NCI-H2107 (cell line): ENCODE measurements at regions not wholly inside any gene's neighbourhood (a gene's known extent, or its start where the extent isn't known, plus 50 kb on each side); places are given as distances from the start of the nearest gene placed in this dataset.
A peak's percentile ranks its signal among the peaks of the same experiment; 100 is the strongest.

ENCODE experiments used
- DNase-seq: peaks from one replicate; lab custom pipeline; 2025; lab: John Stamatoyannopoulos, UW

- DNase-seq: no peak
Observed at GRCh38 chr1:216983823-216984222, 260.6 kb upstream of the ESRRG start.

- no peak for DNase-seq
Observed at GRCh38 chr1:216961516-216961915, 238.3 kb upstream of the ESRRG start.

DNA sequence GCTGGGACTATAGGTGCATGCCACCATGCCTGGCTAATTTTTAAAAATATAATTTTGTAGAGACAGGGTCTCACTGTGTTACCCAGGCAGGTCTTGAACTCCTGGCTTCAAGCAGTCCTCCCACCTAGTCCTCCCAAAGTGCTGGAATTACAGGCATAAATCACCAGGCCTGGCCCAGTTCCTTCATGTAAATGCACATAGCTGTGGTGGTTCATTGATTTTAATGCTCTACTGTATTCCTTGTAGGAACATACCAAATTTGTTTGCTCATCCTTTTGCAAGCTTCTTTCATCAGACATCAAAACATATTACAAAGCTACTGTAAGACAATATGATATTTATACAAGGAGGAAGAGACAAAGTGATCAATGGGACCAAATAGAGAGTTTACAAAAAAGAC is 237.5 kb upstream of the ESRRG start:
- DNase-seq: no peak

- no peak for DNase-seq
Observed at GRCh38 chr1:216958569-216958968, 235.3 kb upstream of the ESRRG start.

GRCh38 chr1:216953495-216953894 is 230.3 kb upstream of the ESRRG start:
- DNase-seq: no peak

DNA sequence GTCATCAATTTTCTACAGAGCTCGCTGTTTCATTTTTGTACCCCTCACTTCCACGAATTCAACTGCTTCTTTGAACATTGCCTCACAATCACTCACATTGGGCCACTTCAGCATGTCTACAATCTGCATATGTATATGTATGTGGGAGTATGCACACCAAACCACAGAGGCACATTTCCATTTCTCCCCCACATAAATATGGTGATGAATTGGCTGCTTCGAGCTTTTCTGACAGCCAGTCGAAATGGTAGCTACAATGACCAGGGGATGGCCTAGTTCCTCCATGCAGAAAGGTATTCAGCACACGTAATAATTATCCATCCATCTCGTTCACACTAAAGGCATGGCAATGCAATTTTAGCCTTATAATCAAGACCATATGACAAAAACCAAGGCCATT is 229.6 kb upstream of the ESRRG start:
- no peak for DNase-seq

DNA sequence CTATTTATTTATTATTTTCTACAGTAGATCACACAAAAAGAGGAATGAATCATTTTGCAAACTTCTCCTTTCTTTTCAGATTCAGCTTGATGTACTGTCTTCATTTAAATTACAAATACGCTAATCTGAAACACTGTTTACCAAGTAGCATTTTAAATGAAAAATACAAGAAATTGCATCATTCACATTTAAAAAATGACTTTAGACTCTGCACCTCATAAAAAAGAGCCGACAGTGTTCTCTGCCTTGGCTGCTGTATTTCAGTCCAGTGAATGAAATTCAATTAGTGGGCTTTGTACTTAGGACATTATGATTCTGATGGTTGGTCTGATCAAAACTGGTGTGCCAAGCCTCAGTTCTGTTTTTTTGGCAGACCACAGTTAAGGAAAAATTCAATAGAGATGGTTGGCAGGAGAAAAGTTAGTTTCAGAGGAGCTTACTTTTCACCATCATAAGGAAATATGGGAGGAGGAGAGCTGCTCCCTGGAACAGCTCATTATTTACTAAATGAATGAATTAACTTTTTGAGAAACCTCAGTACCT is 222.4 kb upstream of the ESRRG start:
- DNase-seq: no peak

- no peak for DNase-seq
Observed at GRCh38 chr1:216944864-216945510, 221.8 kb upstream of the ESRRG start.

- no peak for DNase-seq
Observed at GRCh38 chr1:216937491-216937890, 214.3 kb upstream of the ESRRG start.

DNA sequence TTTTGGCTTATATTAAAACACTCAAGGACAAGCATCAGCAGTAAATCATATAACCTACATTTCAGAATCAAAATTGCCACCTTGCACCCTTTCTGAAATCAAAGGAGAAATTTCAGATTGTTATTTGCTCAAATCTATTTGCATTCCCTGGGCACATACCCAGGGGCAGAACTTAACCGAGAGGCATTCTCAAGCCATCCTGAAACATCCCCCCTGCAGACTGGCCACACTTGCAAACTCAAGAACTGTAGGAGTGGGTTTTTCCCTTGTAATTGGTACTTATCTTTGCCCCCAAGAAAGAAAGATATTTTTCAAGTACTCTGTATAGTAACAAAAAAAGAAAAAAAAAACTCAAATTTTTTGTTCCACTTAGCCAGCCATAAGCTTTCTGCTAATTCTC is 213.6 kb upstream of the ESRRG start:
- DNase-seq: no peak

- no peak for DNase-seq
Observed at GRCh38 chr1:216935901-216936300, 212.7 kb upstream of the ESRRG start.

DNA sequence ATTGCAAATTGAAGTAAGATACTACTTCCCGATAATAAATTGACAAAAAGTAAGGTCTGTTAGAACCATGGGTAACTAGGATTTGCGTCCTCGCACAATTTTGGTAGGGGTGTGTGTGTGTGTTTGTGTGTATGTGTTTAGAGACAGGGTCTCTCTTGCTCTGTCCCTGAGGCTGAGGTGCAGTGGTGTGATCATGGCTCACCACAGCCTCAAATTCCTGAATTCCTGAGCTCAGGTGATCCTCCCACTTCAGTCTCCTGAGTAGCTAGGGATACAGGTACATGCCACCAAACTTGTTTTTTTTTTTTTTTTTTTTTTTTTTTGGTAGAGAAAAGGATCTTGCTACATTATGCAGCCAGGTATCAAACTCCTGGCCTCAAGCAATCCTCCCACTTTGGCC is 209.2 kb upstream of the ESRRG start:
- DNase-seq: no peak

- no peak for DNase-seq
Observed at GRCh38 chr1:216929870-216930582, 206.8 kb upstream of the ESRRG start.

DNA sequence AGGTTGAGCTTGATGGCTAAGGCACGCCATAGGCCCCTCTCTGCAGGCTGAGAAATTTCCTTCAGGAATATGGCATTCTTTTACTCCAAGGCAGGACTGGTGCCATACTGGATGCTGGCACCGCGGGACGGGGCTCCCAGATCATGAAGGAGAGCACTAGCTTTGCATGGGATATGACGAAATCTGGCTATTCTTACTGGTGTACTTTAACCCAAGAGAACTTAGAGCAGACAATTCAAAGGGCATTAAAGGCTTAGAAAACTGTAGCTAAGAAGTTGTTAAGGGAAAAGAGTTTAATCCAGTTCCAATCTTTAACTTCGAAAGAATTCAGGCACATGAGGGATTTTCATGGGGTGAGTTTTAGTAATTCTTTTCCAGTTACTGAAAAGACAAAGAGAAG is 204.4 kb upstream of the ESRRG start:
- DNase-seq: no peak

DNA sequence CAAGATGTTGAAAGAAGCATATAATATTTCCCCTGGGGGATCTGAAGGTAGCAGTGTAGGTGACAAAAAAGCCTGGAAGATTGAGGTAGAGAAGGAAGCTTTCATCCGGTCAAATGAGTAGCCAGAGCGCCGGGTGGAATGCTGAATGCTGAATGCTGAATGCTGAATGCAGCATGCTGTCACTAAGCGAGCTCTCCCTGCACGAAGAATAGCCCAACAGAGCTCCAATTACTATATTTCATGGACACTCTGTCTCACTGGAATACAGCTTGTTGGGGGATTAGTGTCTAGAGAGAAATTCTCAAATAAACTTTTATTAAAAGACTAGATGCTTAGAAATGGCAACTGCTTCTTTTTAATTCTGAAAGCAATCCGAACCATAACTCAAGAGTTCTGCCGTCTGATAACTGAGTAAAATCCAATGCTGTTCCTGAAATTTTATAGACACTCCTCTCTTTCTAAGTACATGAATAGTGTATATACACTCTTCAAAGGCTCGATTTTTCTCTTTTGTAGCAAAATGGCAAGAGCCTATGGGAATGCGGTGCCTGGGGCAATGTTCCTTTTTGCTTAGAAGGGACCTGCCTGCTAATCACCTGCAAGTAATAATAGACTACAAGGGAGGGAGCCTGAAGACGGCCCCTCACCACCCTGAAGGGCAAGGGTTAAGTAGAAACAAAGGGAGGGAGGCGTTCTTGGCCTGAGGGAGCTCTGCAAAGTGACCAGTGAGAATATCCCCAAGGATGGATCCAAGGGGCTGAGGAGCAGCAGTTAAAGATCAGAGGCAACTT is 203.7 kb upstream of the ESRRG start:
- no peak for DNase-seq

- DNase-seq: no peak
Observed at GRCh38 chr1:216925962-216926625, 202.9 kb upstream of the ESRRG start.

DNA sequence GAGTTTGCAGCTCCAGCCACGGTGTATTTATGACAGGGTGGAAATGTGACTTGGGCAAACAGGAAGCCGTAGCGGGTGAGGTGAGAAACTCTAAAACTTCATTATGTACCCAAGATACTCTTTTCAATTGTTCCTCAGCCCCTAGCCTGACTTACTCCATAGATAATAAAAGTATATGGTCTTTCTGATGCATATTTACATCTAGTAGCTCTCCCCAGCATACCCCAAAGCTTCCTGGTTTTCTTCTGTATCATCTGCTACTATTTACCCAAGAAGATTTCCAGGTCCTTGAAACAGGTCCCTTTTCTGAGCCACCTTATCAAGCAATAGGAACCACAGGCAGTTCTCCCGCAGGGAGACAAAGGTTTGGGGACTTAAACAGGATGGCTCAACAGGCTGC is 201.5 kb upstream of the ESRRG start:
- DNase-seq: no peak

DNA sequence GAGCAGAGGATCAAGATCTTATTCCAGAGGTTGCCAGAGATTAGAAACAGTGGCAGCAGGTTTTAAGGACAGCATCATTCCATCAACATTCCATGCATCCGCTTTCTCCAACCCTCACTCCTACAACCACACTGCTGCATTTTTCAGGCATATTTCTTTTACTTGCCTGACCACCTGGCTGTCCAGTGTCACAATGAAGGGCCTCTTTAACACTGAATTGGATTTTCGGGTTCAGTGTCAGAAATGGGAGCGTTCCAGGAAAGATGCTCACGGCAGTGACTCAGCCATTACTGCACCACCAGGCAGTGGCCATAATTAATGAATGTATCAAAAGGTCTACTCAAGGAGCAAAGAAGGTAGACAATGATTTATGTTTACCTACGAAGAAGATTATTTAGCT is 200.4 kb upstream of the ESRRG start:
- DNase-seq: no peak

DNA sequence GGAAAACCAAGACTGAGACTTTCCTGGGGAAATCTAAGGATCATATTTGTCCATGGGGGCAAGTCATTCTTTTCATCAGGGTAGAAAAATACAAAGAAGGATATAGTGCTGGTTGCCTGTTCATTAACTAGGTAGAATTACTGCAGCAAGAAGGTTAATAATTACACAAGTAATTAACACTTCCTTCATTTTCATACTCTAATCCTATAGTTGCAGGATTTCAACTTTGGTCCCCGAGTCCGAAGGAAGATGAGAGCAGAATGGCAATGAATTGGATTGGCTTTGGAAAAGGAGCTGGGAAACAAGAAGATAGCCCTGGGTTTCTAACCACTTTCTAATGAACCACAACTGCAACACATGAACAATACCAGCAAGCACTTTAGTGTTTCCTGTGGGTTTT is 199.2 kb upstream of the ESRRG start:
- DNase-seq: no peak

DNA sequence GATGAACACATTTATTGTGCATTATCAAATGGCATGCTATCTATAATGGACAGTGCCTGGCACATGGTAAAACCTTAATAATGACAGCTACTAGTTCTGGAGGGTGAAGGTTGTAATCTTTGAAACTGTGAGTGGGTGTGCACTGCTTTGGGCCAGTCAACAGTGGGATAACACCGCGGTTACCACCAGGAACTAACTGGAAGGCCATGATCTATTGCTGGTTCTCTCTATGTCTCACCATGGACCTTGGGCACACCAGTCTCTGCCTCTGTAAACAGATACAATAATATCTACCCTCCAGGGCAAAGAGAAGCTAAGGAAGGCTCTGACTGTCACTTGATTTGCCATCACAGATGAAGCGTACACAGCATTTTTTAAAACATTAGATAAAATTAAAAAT is 198.6 kb upstream of the ESRRG start:
- no peak for DNase-seq

- DNase-seq: peak; percentile 20
Observed at GRCh38 chr1:216919060-216919970, 196.1 kb upstream of the ESRRG start.
